HEK293 (cell line): ENCODE measurements at regions not wholly inside any gene's neighbourhood (a gene's known extent, or its start where the extent isn't known, plus 50 kb on each side); places are given as distances from the start of the nearest gene placed in this dataset.

Source experiments
- CTCF ChIA-PET: fragments of 350-600 bp; formaldehyde crosslinking; extraction: SDS; loops from one replicate; lab custom pipeline; 2021; ENCODE audit warnings: antibody characterized with exemption; lab: Yijun Ruan, JAX
- POLR2A ChIA-PET: fragments of 300-600 bp; formaldehyde crosslinking; extraction: SDS; loops from one replicate; lab custom pipeline; 2020; ENCODE audit warnings: antibody characterized with exemption, inconsistent platforms; lab: Yijun Ruan, JAX
- H3K27ac ChIP-seq: fragments of 200-500 bp; sonication (Bioruptor generic); 2 replicates; pipeline ENCODE4 v1.5.1; 2014; ENCODE audit warnings: low read depth, low read length, control low read depth, inconsistent platforms; ENCODE audit errors: extremely low read depth
- H3K36me3 ChIP-seq, 2 experiments: fragments of 200-500 bp in 1 of 2; sonication (Bioruptor generic) in 1 of 2; 1 replicate in 1 of 2; 2 replicates in 1 of 2; pipeline ENCODE4 v1.5.1; 2014 to 2017; ENCODE audit warnings: inconsistent platforms in 2 of 2, low read length in 2 of 2; ENCODE audit not compliant: control insufficient read depth in 2 of 2, insufficient read depth in 1 of 2
- H3K4me1 ChIP-seq: fragments of 200-500 bp; sonication (Bioruptor generic); 2 replicates; pipeline ENCODE4 v1.5.1; 2014; ENCODE audit warnings: mild to moderate bottlenecking, low read length, inconsistent platforms; ENCODE audit not compliant: control insufficient read depth, insufficient read depth
- H3K4me3 ChIP-seq: 2 replicates; pipeline ENCODE4 v1.5.1; 2011; ENCODE audit warnings: low read depth, mild to moderate bottlenecking, control low read depth, low read length, moderate library complexity
- H3K9me3 ChIP-seq: fragments of 200-500 bp; sonication (Bioruptor generic); 2 replicates; pipeline ENCODE4 v1.5.1; 2014; ENCODE audit warnings: low read depth, low read length, inconsistent platforms; ENCODE audit not compliant: control insufficient read depth, insufficient read depth
- BCL11A ChIP-seq: fragments of 450-650 bp; formaldehyde crosslinking; IDR thresholded peaks from 2 replicates; pipeline ENCODE4 v1.5.1; 2016; ENCODE audit warnings: low read depth, missing biosample characterization, missing genetic modification characterization
- HOXA7 ChIP-seq: sonication (generic); formaldehyde crosslinking; IDR thresholded peaks from 2 replicates; pipeline ENCODE4 v1.8.1; 2022; ENCODE audit warnings: missing genetic modification reagents, borderline replicate concordance
- HOXD13 ChIP-seq: sonication (generic); formaldehyde crosslinking; IDR thresholded peaks from 2 replicates; pipeline ENCODE4 v1.8.0; 2022; ENCODE audit warnings: missing genetic modification reagents, borderline replicate concordance
- MEIS1 ChIP-seq: sonication (generic); formaldehyde crosslinking; IDR thresholded peaks from 2 replicates; pipeline ENCODE4 v1.8.1; 2022; ENCODE audit warnings: missing genetic modification reagents, mild to moderate bottlenecking, borderline replicate concordance
- SP2 ChIP-seq: fragments of 450-650 bp; formaldehyde crosslinking; IDR thresholded peaks from 2 replicates; pipeline ENCODE4 v1.5.1; 2016; ENCODE audit warnings: missing biosample characterization, missing genetic modification characterization
- YY1 ChIP-seq: fragments of 450-650 bp; formaldehyde crosslinking; IDR thresholded peaks from 2 replicates; pipeline ENCODE4 v1.5.1; 2018; ENCODE audit warnings: missing biosample characterization, missing genetic modification characterization
- ZBTB44 ChIP-seq: fragments of 450-650 bp; IDR thresholded peaks from 2 replicates; pipeline ENCODE4 v1.5.1; 2018; ENCODE audit warnings: missing biosample characterization, mild to moderate bottlenecking, missing genetic modification characterization
- ZFHX2 ChIP-seq: fragments of 450-650 bp; formaldehyde crosslinking; conservative IDR thresholded peaks from 2 replicates; pipeline ENCODE4 v1.5.1; 2016; ENCODE audit warnings: missing biosample characterization, missing genetic modification characterization
- ZNF146 ChIP-seq: fragments of 450-650 bp; formaldehyde crosslinking; IDR thresholded peaks from 2 replicates; pipeline ENCODE4 v1.5.1; 2016; ENCODE audit warnings: missing biosample characterization, missing genetic modification characterization
- ZNF148 ChIP-seq: fragments of 450-650 bp; formaldehyde crosslinking; IDR thresholded peaks from 2 replicates; pipeline ENCODE4 v1.5.0; 2017; ENCODE audit warnings: missing biosample characterization, missing genetic modification characterization, borderline replicate concordance
- ZNF24 ChIP-seq: fragments of 450-650 bp; formaldehyde crosslinking; IDR thresholded peaks from 2 replicates; pipeline ENCODE4 v1.5.1; 2016; ENCODE audit warnings: missing biosample characterization, missing genetic modification characterization
- ZNF292 ChIP-seq: fragments of 450-650 bp; formaldehyde crosslinking; IDR thresholded peaks from 2 replicates; pipeline ENCODE4 v1.5.1; 2016; ENCODE audit warnings: low read depth, missing biosample characterization, missing genetic modification characterization, borderline replicate concordance
- ZNF302 ChIP-seq: fragments of 450-650 bp; formaldehyde crosslinking; IDR thresholded peaks from 2 replicates; pipeline ENCODE4 v1.5.1; 2016; ENCODE audit warnings: missing biosample characterization, missing genetic modification characterization, low read depth
- ZNF558 ChIP-seq: fragments of 450-650 bp; formaldehyde crosslinking; IDR thresholded peaks from 2 replicates; pipeline ENCODE4 v1.5.1; 2016; ENCODE audit warnings: missing biosample characterization, missing genetic modification characterization
- ZNF560 ChIP-seq: fragments of 450-650 bp; formaldehyde crosslinking; IDR thresholded peaks from 2 replicates; pipeline ENCODE4 v1.5.1; 2017; ENCODE audit warnings: missing biosample characterization, missing genetic modification characterization, borderline replicate concordance
- ZNF561 ChIP-seq: fragments of 450-650 bp; IDR thresholded peaks from 2 replicates; pipeline ENCODE4 v1.5.1; 2018; ENCODE audit warnings: missing biosample characterization, missing genetic modification characterization, borderline replicate concordance
- ZNF600 ChIP-seq: fragments of 450-650 bp; formaldehyde crosslinking; IDR thresholded peaks from 2 replicates; pipeline ENCODE4 v1.5.1; 2016; ENCODE audit warnings: missing biosample characterization, missing genetic modification characterization
- ZNF645 ChIP-seq: fragments of 450-650 bp; formaldehyde crosslinking; IDR thresholded peaks from 2 replicates; pipeline ENCODE4; 2016; ENCODE audit warnings: missing biosample characterization, missing genetic modification characterization
- ZNF76 ChIP-seq: fragments of 450-650 bp; formaldehyde crosslinking; IDR thresholded peaks from 2 replicates; pipeline ENCODE4; 2016; ENCODE audit warnings: low read depth, missing biosample characterization, missing genetic modification characterization, borderline replicate concordance
- ZNF776 ChIP-seq: fragments of 450-650 bp; formaldehyde crosslinking; IDR thresholded peaks from 2 replicates; pipeline ENCODE4 v1.5.0; 2017; ENCODE audit warnings: missing biosample characterization, missing genetic modification characterization, borderline replicate concordance
- ZNF792 ChIP-seq: fragments of 450-650 bp; formaldehyde crosslinking; IDR thresholded peaks from 2 replicates; pipeline ENCODE4 v1.5.1; 2016; ENCODE audit warnings: missing biosample characterization, missing genetic modification characterization
- ZSCAN30 ChIP-seq: fragments of 450-650 bp; IDR thresholded peaks from 2 replicates; pipeline ENCODE4 v1.5.1; 2018; ENCODE audit warnings: missing biosample characterization, mild to moderate bottlenecking, missing genetic modification characterization, moderate library complexity

GRCh38 chrX:96619588-96619987 is 65.1 kb upstream of the DIAPH2 start:
- Histone ChIP-seq H3K4me1 (no peaks in the 10 kb centered on the region), H3K9me3 (no peaks in the 10 kb centered on the region)
- CTCF ChIA-PET: no interaction called here
- TF ChIP-seq BCL11A (tag by site-specific recombination) (no peak), MEIS1 (CRISPR knock-in tag) (no peak), YY1 (no peak), ZNF600 (tag by site-specific recombination) (no peak), ZSCAN30 (tag by site-specific recombination) (no peak), ZNF76 (no peak), ZNF148 (tag by site-specific recombination) (no peak), ZNF24 (tag by site-specific recombination) (no peak), HOXA7 (CRISPR knock-in tag) (no peak)
- TF ChIP-seq, all 188 proteins: peak for 0
- H3K36me3 ChIP-seq: no peaks in the 10 kb centered on the region
- POLR2A ChIA-PET: no interaction called here
- H3K4me3 ChIP-seq: no peak overlapping the region
- no peak overlapping the region for H3K27ac ChIP-seq

- Histone ChIP-seq H3K4me3 (no peak overlapping the region), H3K4me1 (no peaks in the 10 kb centered on the region), H3K36me3 (no peaks in the 10 kb centered on the region), H3K9me3 (no peaks in the 10 kb centered on the region), H3K27ac (no peak overlapping the region)
- TF ChIP-seq ZNF146: no peak
- TF ChIP-seq ZNF776: no peak
- TF ChIP-seq ZNF560 (tag by site-specific recombination): no peak
- no peak for TF ChIP-seq HOXD13 (CRISPR knock-in tag)
- no peak for TF ChIP-seq ZNF558 (tag by site-specific recombination)
- no peak for TF ChIP-seq ZNF792 (tag by site-specific recombination)
- TF ChIP-seq ZBTB44 (tag by site-specific recombination): no peak
- no peak for TF ChIP-seq ZNF292 (tag by site-specific recombination)
- no peak for TF ChIP-seq ZNF561 (tag by site-specific recombination)
- TF ChIP-seq SP2 (tag by site-specific recombination): no peak
- no peak for TF ChIP-seq ZNF302
- no peak for TF ChIP-seq ZFHX2
- TF ChIP-seq HOXA7 (CRISPR knock-in tag): no peak
- TF ChIP-seq ZNF645 (tag by site-specific recombination): no peak
- ChIA-PET CTCF (no interaction called here), POLR2A (no interaction called here)
Measured at GRCh38 chrX:96621811-96622210, 62.8 kb upstream of the DIAPH2 start.
